HG03039 (cell line): ENCODE measurements at regions not wholly inside any gene's neighbourhood (a gene's known extent, or its start where the extent isn't known, plus 50 kb on each side); places are given as distances from the start of the nearest gene placed in this dataset.

Source experiments
- ATAC-seq: cut with Tn5 transposase; IDR thresholded peaks from one replicate; pipeline ENCODE4 v1.9.1; 2021; ENCODE audit warnings: mild to moderate bottlenecking, moderate library complexity; ENCODE audit not compliant: unreplicated experiment

DNA sequence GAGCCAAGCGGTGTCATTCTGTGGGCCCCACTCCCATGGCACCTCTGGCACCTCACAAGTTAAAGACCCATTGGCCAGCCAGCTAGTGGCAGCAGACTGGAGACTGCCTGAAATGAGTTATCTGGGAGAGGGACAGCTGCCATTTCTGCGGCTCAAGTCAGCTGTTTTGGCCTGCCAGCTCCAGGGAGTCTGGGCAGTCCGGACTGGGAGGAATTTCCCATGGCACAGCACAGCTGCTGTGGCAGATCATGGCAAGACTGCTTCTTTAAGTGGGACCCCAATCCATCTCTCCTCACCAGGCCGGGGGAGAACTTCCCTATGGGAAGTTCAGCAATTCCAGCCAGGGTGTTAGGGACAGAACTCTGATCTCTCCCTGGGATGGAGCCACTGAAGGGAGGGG is 2187.6 kb upstream of the CELF4 start:
- no peak for ATAC-seq

DNA sequence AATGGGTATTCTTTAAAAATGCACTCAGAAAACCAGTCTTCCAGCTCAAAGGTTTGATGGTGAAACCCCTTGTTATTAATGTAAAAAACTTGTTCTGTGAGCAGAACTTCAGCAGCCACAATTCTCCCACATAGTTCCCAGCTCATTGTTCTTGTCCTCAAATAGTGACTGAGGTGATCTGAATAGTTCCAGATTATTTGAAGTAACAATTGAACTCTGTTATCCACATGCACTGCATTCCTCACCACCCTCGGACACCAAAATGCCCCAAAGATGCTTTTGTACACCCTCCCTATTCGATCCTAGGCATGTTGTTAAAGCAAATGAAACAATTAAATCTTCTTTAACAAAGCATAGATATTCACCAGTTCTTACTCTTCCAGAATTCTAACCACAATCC is 2186.8 kb upstream of the CELF4 start:
- no peak for ATAC-seq

DNA sequence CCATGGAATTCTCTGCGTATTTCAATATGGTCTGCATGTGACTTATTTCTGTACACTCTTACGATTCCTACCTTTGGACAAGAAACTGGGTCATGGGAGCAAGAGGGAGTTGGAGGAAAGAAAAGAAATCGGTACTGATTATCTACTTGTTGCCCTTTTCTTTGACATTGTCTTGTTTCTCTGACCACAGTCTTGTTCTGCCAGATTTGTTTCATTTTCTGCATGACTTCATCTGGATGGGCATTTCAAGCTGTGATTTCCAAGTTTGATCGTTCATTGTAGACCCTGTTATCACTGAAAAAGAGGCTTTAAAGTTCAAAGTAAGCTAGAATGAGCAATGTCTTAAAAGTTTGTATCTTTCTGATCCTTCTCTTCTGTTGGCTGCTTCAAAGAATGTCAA is 2186.3 kb upstream of the CELF4 start:
- no peak for ATAC-seq

DNA sequence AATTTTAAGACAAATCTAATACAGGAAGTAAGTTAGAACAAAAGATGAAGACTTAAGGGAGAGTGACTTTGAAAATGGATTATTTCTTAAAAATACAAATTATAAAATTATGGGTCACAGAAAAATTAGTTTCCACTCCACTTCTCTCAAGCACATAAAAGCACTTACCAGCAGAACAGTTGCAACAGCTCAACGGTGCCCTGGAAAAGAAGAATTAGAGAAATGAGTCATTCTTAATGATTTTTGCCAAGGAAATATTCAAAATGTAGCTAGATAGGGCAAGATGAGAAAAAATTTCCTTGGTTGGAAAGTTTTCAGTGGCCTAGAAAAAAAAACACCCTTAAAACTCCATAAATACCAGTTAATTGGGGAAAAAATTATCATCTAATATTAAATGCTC is 2185.6 kb upstream of the CELF4 start:
- no peak for ATAC-seq

GRCh38 chr18:39749154-39749553 is 2183.6 kb upstream of the CELF4 start:
- no peak for ATAC-seq

DNA sequence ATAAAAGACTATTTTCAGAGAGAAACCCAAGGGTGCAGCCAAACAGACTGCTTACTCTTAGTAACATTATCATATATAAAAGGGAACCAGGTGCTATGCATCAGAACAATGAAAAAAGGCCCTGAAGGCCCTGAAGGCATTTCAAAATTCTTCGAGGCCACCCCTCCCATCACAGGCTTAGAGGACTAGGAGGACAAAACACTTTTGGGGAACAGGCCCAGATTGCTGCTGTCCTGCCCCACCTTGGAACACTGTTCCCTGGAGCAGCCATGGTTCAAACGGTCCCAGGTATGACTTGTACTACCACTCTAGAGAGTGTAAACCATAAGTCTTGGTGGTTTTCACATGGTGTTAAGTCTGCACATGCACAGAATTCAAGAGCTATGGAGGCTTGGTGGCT is 2183.1 kb upstream of the CELF4 start:
- no peak for ATAC-seq

DNA sequence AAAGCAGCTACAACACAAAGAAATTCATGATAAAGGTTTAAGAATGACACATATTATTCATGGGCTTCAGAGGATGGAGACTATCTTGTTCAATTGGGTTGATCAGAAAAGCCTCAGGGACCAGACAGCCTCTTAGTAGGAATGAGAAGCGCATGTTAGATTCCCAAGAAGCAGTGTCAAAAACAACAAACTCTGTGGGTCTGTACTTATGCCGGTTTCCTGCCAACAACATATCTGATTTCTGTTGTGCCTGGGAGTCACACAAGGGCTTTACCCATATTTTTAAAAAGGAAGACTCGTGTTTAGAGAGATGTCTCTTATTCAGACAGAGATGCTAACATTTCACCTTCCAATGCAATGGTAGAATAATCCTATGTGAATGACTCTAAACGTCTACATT is 2180.6 kb upstream of the CELF4 start:
- ATAC-seq, result no peak

DNA sequence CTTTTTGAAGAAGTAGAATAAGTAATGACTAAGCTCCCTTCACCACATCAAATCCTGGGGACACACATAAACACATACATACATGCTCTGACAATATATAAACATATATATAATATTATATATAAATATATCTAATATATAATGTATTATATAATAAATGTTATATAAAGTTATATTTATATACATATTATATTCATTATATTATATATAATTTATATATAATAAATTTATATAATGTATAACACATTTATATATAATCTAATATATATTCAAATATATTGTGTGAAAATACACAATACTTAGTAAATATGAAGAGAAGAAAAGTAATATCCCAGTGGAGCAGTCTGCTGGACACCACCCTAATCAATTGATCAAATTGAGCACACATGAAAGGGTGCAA is 2177.9 kb upstream of the CELF4 start:
- ATAC-seq, result no peak

DNA sequence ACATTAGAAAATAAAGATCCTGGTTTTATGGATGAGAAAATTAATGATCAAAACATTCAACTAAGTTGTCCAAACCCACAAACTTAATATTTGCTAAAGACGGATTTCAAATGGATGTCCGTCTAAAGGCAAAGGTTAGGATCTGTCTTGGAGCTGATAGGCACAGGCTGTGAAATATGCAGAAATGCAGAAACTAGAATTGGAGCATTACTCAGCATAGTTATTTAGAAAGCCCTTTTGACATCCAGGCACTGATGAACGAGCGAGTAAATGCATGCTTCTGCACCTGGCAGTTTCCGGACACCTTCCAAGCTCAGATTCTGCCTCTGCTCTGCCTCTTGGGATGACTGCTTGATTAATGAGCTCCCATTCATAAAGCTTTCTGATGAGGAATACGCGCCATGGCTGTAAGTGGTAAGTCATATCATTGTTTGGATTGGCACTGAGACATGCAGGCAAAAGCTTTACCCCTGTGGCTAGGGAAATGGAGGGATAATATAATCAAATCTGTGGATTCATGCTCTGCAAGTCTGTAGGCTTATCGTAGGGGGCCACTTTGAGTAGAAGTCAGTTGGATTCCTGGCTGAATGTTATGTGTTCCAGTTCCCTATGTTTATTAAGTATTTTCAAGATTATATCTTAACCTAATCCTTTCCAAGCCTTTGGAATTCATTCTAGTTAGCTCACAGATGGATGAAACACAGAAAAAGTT is 2176.3 kb upstream of the CELF4 start:
- no peak for ATAC-seq

- no peak for ATAC-seq
These were observed 2172.3 kb upstream of the CELF4 start for GRCh38 chr18:39737869-39738268.

GRCh38 chr18:39732918-39733317 is 2167.3 kb upstream of the CELF4 start:
- ATAC-seq, result no peak

DNA sequence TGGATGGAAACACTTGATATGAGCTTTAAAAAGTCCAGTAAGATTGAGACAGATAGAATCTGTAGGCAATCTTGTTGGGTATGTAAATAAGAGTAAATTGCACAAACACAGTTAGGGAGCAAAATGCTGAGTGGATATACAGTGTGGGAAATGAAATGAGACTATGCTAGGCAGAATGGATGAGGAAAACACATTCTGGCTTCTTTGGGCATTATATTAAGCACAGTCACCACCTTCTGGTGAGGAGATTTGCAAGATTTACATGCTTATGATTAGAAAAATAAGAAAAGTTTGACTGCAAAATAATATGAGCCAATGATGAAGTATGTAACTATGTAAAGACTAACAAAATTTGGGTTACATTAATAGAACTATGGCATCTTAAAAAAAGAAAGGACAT is 2165.0 kb upstream of the CELF4 start:
- no peak for ATAC-seq

GRCh38 chr18:39724652-39725051 is 2159.1 kb upstream of the CELF4 start:
- no peak for ATAC-seq

DNA sequence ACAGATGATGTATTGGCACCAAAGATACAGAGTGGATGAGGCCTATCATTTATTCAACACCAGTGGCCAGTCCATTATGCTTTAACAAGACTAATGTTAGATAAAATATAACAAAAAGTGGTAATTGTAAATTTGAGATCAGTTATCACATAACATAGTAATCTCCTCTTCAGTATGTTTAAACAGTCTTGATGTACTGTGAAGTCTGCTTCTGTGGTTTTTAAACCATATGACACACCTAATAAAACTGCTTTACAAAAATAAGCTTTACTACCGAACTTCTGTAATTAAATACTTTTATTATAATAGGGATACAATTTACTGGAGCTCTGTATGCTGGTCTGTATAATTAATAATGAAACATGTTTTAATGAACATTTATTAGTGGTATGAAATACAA is 2156.1 kb upstream of the CELF4 start:
- ATAC-seq, result no peak

GRCh38 chr18:39713961-39714360 is 2148.4 kb upstream of the CELF4 start:
- no peak for ATAC-seq

- no peak for ATAC-seq
These were observed 2146.1 kb upstream of the CELF4 start for GRCh38 chr18:39711701-39712100.

GRCh38 chr18:39705362-39705761 is 2139.8 kb upstream of the CELF4 start:
- ATAC-seq, result no peak

DNA sequence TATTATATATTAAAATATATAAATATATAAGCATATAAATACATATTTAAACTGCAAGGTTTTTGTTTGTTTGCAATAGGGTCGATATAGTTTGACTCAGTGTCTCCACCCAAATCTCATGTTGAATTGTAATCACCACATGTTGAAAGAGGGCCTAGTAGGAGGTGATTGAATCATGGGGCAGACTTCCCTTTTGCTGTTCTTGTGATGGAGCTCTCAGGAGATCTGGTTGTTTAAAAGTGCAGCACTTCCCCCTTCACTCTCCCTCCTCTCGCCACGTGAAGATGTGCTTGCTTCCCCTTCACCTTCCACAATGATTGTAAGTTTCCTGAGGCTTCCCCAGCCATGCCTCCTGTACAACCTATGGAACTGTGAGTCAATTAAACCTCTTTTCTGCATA is 2137.3 kb upstream of the CELF4 start:
- ATAC-seq, result no peak

- ATAC-seq, result no peak
These were observed 2136.2 kb upstream of the CELF4 start for GRCh38 chr18:39701839-39702238.

GRCh38 chr18:39701055-39701783 is 2135.6 kb upstream of the CELF4 start:
- no peak for ATAC-seq

DNA sequence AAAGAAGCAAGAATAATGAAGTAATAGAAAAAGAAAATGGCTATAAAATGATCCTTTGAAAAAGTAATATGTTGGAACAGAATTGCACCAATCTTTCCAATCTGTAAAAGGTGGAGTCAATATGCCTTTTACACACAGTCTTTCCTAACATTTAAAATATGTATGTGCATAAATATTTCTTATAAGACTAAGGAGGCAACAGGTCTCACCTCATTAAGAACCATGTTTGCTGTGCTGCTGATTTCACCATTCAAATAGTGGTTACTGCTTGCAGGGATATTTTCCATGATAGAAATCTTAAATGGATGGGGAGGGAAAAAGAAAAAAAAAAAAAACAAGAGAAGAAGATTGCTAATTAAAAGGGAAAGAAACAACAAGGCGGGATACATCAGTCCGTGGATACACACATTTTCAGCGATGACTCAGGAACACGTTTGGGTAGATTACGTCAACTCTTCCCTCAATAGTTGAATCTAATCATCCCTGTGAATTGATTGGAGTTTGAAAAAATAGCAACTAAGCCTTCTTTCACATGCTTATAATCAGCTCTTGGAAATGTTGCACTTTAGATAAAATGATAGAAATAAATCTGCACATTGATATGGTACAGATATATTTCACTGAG is 2133.9 kb upstream of the CELF4 start:
- ATAC-seq, result no peak

DNA sequence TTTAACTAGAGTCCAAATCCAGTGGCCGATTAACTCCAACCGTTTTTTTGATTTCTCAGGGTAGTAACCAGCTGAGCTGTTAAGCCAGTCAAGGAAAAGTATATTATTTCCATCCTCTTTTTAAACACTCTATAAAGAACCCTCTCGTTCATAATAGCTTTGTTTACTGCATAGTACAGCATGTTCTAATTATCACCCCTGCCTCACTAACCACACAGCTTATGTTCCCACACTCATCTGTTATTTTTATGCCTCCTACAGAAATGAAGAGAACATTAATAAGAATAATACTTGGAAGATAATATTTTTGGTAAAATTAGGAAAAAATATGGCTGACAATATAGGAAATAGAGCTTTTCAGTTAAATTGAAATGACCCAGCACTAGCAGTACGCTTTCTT is 2132.8 kb upstream of the CELF4 start:
- ATAC-seq, result no peak
